DOHH2 (cell line): ENCODE measurements at regions not wholly inside any gene's neighbourhood (a gene's known extent, or its start where the extent isn't known, plus 50 kb on each side); places are given as distances from the start of the nearest gene placed in this dataset.
"Not testable (repeated sequence)": the region's sequence is repeated elsewhere in the genome, so short reads cannot be mapped to it uniquely, and the experiment has no call there.

Experiments used
- CTCF ChIP-seq: fragments of 200-600 bp; sonication (generic); IDR thresholded peaks from one replicate; pipeline ENCODE4 v1.5.1; 2014; ENCODE audit warnings: antibody characterized with exemption, mild to moderate bottlenecking, low read depth, low read length; ENCODE audit not compliant: poor library complexity, severe bottlenecking
- EZH2phosphoT487 ChIP-seq: fragments of 200-600 bp; sonication (generic); IDR thresholded peaks from 2 replicates; pipeline ENCODE4 v1.6.1; 2017; ENCODE audit warnings: borderline replicate concordance, mild to moderate bottlenecking, antibody characterized with exemption, low read length, moderate library complexity, mixed read lengths

- TF ChIP-seq CTCF, EZH2phosphoT487: not testable (repeated sequence)
These were observed 615.1 kb downstream of the STK39 start for GRCh38 chr2:167632271-167632670.
